Gastrocnemius medialis (tissue), 4 donors: ENCODE measurements at regions not wholly inside any gene's neighbourhood (a gene's known extent, or its start where the extent isn't known, plus 50 kb on each side); places are given as distances from the start of the nearest gene placed in this dataset.

Experiments used
- ATAC-seq, 2 donors: fragments of 150-250 bp; one replicate each; pipeline ENCODE4 v1.9.1; 2016
- DNase-seq, 2 donors: peaks; one replicate each; pipeline ENCODE4 v3.0.0-alpha.2; 2019
- H3K27ac ChIP-seq, 4 donors: fragments of 200-600 bp; sonication (generic); 1 replicate in 1 of 4; 2 replicates in 3 of 4; pipeline ENCODE4 v1.5.1; 2016 to 2018; ENCODE audit warnings: mild to moderate bottlenecking in 2 of 4, moderate library complexity in 1 of 4
- H3K27me3 ChIP-seq, 3 donors: fragments of 200-600 bp; sonication (generic) in 2 of 3; 1 replicate in 1 of 3; 2 replicates in 2 of 3; pipeline versions ENCODE4 v1.5.1 to v1.6.0; 2016 to 2019; ENCODE audit warnings: mild to moderate bottlenecking in 1 of 3, moderate library complexity in 1 of 3
- H3K36me3 ChIP-seq, 2 donors: fragments of 200-600 bp; sonication (generic) in 1 of 2; one replicate each; pipeline ENCODE4 v1.5.1; 2017 to 2018
- H3K4me1 ChIP-seq, 2 donors: fragments of 200-600 bp; sonication (generic) in 1 of 2; one replicate each; pipeline ENCODE4 v1.5.1; 2016 to 2017; ENCODE audit warnings: mild to moderate bottlenecking in 2 of 2
- H3K4me3 ChIP-seq, 4 donors: fragments of 200-600 bp; sonication (generic) in 3 of 4; 1 replicate in 1 of 4; 2 replicates in 3 of 4; pipeline ENCODE4 v1.5.1; 2016 to 2019; ENCODE audit warnings: mild to moderate bottlenecking in 2 of 4
- H3K9me3 ChIP-seq, 3 donors: fragments of 200-600 bp; sonication (generic) in 2 of 3; 1 replicate in 1 of 3; 2 replicates in 2 of 3; pipeline ENCODE4 v1.5.1; 2016 to 2019
- POLR2A ChIP-seq, 2 donors: fragments of 450-650 bp; IDR thresholded peaks; one replicate each; pipeline ENCODE4 v1.6.1; 2017; ENCODE audit warnings: antibody characterized with exemption in 2 of 2, mild to moderate bottlenecking in 2 of 2, moderate library complexity in 2 of 2
- in situ Hi-C, 4 donors: fragments of 200-750 bp; cut with MboI; loops; one replicate each; pipeline versions ENCODE4 v1.15.0 to v1.8.0; 2017; ENCODE audit warnings: low sequenced_read_pairs in 4 of 4
- intact Hi-C: fragments of 100-400 bp; cut with DNase I; formaldehyde crosslinking; loops from one replicate; pipeline ENCODE4 v1.15.1; 2023; ENCODE audit warnings: low total_unique reads
- TF ChIP-seq, protein P1 (sequence below), 5 experiments: fragments of 450-650 bp in 3 of 5; fragments of 200-600 bp in 2 of 5; sonication (generic) in 2 of 5; IDR thresholded peaks in 4 of 5; conservative IDR thresholded peaks in 1 of 5; 1 replicate in 4 of 5; 2 replicates in 1 of 5; pipeline ENCODE4 v1.5.1; 2016 to 2019; ENCODE audit warnings: antibody characterized with exemption in 5 of 5, mild to moderate bottlenecking in 3 of 5, moderate library complexity in 3 of 5

DNA sequence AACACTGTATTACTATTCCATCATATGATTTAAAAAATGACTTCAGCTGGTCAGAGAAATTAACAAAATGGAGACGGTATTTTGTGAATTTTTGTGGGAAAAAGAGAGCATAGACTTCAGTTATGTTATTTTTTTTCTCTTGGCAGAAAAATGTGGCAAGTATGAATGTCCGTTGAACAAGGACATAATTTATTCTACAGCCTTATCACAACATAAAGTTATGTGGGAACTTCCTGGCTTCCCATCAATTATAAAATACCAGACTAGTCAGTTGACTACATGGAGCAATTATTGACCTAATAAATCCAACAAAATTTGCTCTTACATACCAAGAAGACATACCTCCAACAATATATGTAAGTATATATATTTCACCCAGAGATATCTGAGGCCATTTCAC lies 88.6 kb upstream of the PPP1R3A start:
- Histone ChIP-seq H3K9me3 (peaks cover 0 to under 1% (median 0%) of the 10 kb centered on the region in 3 donors), H3K36me3 (no peaks in the 10 kb centered on the region), H3K4me3 (no peak overlapping the region), H3K4me1 (peaks cover 4 to 7% of the 10 kb centered on the region in 2 donors), H3K27ac (no peak overlapping the region), H3K27me3 (no peaks in the 10 kb centered on the region)
- intact Hi-C loops = no loop called here
- in situ Hi-C loops = no loop called here
- ATAC-seq (no peak), DNase-seq (no peak)
- TF ChIP-seq POLR2A (IDR thresholded peaks at IDR 0.05) = no peak
- TF ChIP-seq, protein P1, sequence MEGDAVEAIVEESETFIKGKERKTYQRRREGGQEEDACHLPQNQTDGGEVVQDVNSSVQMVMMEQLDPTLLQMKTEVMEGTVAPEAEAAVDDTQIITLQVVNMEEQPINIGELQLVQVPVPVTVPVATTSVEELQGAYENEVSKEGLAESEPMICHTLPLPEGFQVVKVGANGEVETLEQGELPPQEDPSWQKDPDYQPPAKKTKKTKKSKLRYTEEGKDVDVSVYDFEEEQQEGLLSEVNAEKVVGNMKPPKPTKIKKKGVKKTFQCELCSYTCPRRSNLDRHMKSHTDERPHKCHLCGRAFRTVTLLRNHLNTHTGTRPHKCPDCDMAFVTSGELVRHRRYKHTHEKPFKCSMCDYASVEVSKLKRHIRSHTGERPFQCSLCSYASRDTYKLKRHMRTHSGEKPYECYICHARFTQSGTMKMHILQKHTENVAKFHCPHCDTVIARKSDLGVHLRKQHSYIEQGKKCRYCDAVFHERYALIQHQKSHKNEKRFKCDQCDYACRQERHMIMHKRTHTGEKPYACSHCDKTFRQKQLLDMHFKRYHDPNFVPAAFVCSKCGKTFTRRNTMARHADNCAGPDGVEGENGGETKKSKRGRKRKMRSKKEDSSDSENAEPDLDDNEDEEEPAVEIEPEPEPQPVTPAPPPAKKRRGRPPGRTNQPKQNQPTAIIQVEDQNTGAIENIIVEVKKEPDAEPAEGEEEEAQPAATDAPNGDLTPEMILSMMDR (IDR thresholded peaks at IDR 0.05 in 4 of 5, conservative IDR thresholded peaks at IDR 0.05 in 1 of 5) = no peak

DNA sequence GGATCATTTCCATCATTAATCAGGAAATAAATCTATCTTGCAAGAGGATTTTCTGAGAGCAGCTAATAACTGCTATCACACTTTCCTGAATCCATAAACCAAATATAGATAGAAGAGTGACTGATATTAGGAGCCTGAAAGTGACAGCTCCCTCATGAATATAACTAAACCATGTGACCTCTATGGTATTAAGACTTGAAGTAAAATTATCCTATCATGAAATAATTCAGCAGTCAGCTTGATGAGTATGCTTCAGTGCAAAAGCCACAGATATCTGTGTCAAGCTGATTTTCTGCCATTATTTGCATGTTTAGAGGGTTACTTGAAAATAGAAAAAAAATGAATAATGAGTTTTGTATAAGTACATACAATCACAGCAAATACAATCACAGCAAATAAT lies 80.1 kb upstream of the PPP1R3A start:
- intact Hi-C loops = no loop called here
- TF ChIP-seq POLR2A (IDR thresholded peaks at IDR 0.05) = no peak
- TF ChIP-seq, protein P1 (IDR thresholded peaks at IDR 0.05 in 4 of 5, conservative IDR thresholded peaks at IDR 0.05 in 1 of 5) = no peak

DNA sequence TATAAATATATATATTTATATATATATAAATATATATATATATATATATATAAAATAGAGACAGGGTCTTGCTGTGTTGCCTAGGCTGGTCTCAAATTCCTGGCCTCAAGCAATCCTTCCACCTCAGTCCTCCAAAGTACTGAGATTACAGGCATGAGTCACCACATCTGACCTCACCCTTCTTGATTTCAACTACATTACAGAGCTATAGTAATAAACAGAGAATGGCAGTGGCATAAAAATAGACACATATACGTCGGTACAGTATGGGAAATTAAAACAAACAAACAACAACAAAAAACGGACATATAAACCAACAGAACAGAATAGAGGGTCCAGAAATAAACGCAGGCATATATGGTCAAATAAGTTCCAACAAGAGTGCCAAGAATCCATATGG lies 77.6 kb upstream of the PPP1R3A start:
- Histone ChIP-seq H3K4me3 (no peak overlapping the region), H3K36me3 (no peaks in the 10 kb centered on the region), H3K4me1 (no peaks in the 10 kb centered on the region), H3K27ac (no peak overlapping the region), H3K9me3 (no peaks in the 10 kb centered on the region), H3K27me3 (no peaks in the 10 kb centered on the region)
- in situ Hi-C loops (no loop called here), intact Hi-C loops (no loop called here)
- DNase-seq (no peak), ATAC-seq (no peak)
- TF ChIP-seq POLR2A (IDR thresholded peaks at IDR 0.05) = no peak
- TF ChIP-seq, protein P1 (IDR thresholded peaks at IDR 0.05 in 4 of 5, conservative IDR thresholded peaks at IDR 0.05 in 1 of 5) = no peak

More for the DNA sequence above, 80.1 kb upstream of the PPP1R3A start:
- in situ Hi-C loops = no loop called here
- Histone ChIP-seq H3K27ac (no peak overlapping the region), H3K4me3 (no peak overlapping the region), H3K36me3 (no peaks in the 10 kb centered on the region), H3K27me3 (no peaks in the 10 kb centered on the region), H3K9me3 (peaks cover 0 to 10% (median 0%) of the 10 kb centered on the region in 3 donors), H3K4me1 (no peaks in the 10 kb centered on the region)
- ATAC-seq = no peak
- DNase-seq = no peak

DNA sequence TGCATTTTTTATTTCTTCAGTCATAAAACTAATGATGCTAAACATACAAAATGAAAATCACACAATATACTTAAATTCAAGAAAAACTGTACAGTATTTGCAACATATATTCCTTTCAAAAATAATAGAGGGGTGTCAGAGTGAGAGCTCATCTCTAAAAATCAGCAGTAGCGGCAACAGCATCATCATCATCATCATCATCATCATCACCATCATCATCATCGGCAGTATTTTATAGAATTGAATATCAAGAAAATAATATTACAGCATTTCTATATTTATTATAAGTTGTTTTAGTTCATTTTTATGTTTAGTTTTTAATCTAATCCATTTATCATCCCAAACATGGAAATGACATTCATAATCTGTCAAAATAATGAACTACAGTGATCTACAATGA lies 67.4 kb upstream of the PPP1R3A start:
- intact Hi-C loops (no loop called here), in situ Hi-C loops (no loop called here)
- DNase-seq (no peak), ATAC-seq (no peak)
- Histone ChIP-seq H3K9me3 (no peaks in the 10 kb centered on the region), H3K36me3 (no peaks in the 10 kb centered on the region), H3K27ac (no peak overlapping the region), H3K4me3 (no peak overlapping the region), H3K27me3 (no peaks in the 10 kb centered on the region), H3K4me1 (no peaks in the 10 kb centered on the region)
- no peak for TF ChIP-seq POLR2A (IDR thresholded peaks at IDR 0.05)
- TF ChIP-seq, protein P1 (IDR thresholded peaks at IDR 0.05 in 4 of 5, conservative IDR thresholded peaks at IDR 0.05 in 1 of 5) = no peak

DNA sequence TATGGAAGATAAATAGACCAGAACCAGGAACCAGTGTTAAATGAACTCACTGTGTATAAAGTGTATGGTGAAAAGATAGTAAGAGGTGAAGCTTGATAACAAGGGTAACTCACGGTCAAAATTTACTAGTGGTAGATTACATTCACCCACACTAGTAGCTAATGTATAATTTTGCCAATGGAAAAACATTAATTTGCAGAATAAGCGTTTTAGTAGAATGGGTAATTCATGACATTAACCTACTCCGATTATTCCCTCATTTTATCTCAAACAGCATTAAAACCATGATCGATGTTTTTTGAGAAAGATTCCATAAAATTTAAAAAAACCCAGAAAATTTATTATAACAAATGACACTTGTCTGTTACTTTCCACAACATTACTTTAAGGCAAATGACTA lies 57.7 kb upstream of the PPP1R3A start:
- in situ Hi-C loops = no loop called here
- no peak for DNase-seq
- no peak for ATAC-seq
- Histone ChIP-seq H3K4me3 (no peak overlapping the region), H3K9me3 (no peaks in the 10 kb centered on the region), H3K27ac (no peak overlapping the region), H3K36me3 (no peaks in the 10 kb centered on the region), H3K4me1 (no peaks in the 10 kb centered on the region), H3K27me3 (no peaks in the 10 kb centered on the region)
- intact Hi-C loops = no loop called here
- TF ChIP-seq, protein P1 (IDR thresholded peaks at IDR 0.05 in 4 of 5, conservative IDR thresholded peaks at IDR 0.05 in 1 of 5) = no peak
- no peak for TF ChIP-seq POLR2A (IDR thresholded peaks at IDR 0.05)
